GM23248 (cell line): ENCODE measurements at regions not wholly inside any gene's neighbourhood (a gene's known extent, or its start where the extent isn't known, plus 50 kb on each side); places are given as distances from the start of the nearest gene placed in this dataset.
"Not testable (repeated sequence)": the region's sequence is repeated elsewhere in the genome, so short reads cannot be mapped to it uniquely, and the experiment has no call there.

Experiments
- DNase-seq: peaks from one replicate; pipeline ENCODE4 v3.0.0-alpha.2; 2015
- H2AFZ ChIP-seq: fragments of 200-600 bp; sonication (generic); 2 replicates; pipeline ENCODE4 v1.6.1; 2016; ENCODE audit warnings: antibody characterized with exemption
- H3F3A ChIP-seq: fragments of 200-600 bp; sonication (generic); 2 replicates; pipeline ENCODE4 v1.6.1; 2016; ENCODE audit warnings: mild to moderate bottlenecking, antibody characterized with exemption, mixed run types; ENCODE audit not compliant: insufficient read depth
- H3K27ac ChIP-seq: fragments of 200-600 bp; sonication (generic); 2 replicates; pipeline ENCODE4 v1.5.1; 2016; ENCODE audit warnings: mild to moderate bottlenecking
- H3K27me3 ChIP-seq: fragments of 200-600 bp; sonication (generic); replicated peaks from 2 replicates; pipeline ENCODE4 v1.6.1; 2016; ENCODE audit warnings: mild to moderate bottlenecking; ENCODE audit not compliant: insufficient read depth
- H3K36me3 ChIP-seq: fragments of 200-600 bp; sonication (generic); 2 replicates; pipeline ENCODE4 v1.6.1; 2016; ENCODE audit warnings: low read depth, mild to moderate bottlenecking
- H3K4me1 ChIP-seq: fragments of 200-600 bp; sonication (generic); 2 replicates; pipeline ENCODE4 v1.6.1; 2016; ENCODE audit warnings: mild to moderate bottlenecking; ENCODE audit not compliant: insufficient read depth
- H3K4me2 ChIP-seq: fragments of 200-600 bp; sonication (generic); one replicate; pipeline ENCODE4 v1.6.1; 2016; ENCODE audit warnings: mild to moderate bottlenecking; ENCODE audit not compliant: unreplicated experiment
- H3K4me3 ChIP-seq: fragments of 200-600 bp; sonication (generic); 2 replicates; pipeline ENCODE4 v1.5.1; 2016; ENCODE audit warnings: mild to moderate bottlenecking
- H3K79me2 ChIP-seq: fragments of 200-600 bp; sonication (generic); 2 replicates; pipeline ENCODE4 v1.6.1; 2016; ENCODE audit warnings: mild to moderate bottlenecking; ENCODE audit not compliant: insufficient read depth
- H3K9ac ChIP-seq: fragments of 200-600 bp; sonication (generic); 2 replicates; pipeline ENCODE4 v1.6.1; 2016; ENCODE audit warnings: mild to moderate bottlenecking
- H3K9me2 ChIP-seq: fragments of 200-600 bp; sonication (generic); 2 replicates; pipeline ENCODE4 v1.6.1; 2016; ENCODE audit warnings: mixed run types, mild to moderate bottlenecking, moderate library complexity; ENCODE audit not compliant: insufficient read depth
- H3K9me3 ChIP-seq: fragments of 200-600 bp; sonication (generic); one replicate; pipeline ENCODE4 v1.6.1; 2017; ENCODE audit warnings: low read depth
- H4K20me1 ChIP-seq: fragments of 200-600 bp; sonication (generic); 2 replicates; pipeline ENCODE4 v1.6.0; 2016; ENCODE audit not compliant: insufficient read depth
- EZH2 ChIP-seq: fragments of 200-600 bp; sonication (generic); IDR thresholded peaks from 2 replicates; pipeline ENCODE4 v1.6.1; 2018; ENCODE audit warnings: antibody characterized with exemption, mild to moderate bottlenecking; ENCODE audit not compliant: insufficient read depth, poor library complexity, severe bottlenecking
- EZH2phosphoT487 ChIP-seq: fragments of 200-600 bp; sonication (generic); IDR thresholded peaks from 2 replicates; pipeline ENCODE4 v1.6.1; 2018; ENCODE audit warnings: antibody characterized with exemption, moderate library complexity, mild to moderate bottlenecking, low read depth; ENCODE audit not compliant: insufficient read depth
- WGBS, 2 experiments: methylation state at CpG; one replicate each; pipeline ENCODE4 v1.1.6; 2015 to 2017; ENCODE audit warnings: low lambda C conversion rate in 2 of 2, low coverage in 1 of 2; ENCODE audit errors: missing lambda C conversion rate in 2 of 2; 5-methylcytosine and 5-hydroxymethylcytosine counted together
- in situ Hi-C: fragments of 300-500 bp; cut with MboI; formaldehyde crosslinking; loops from 2 replicates; pipeline ENCODE4 v1.15.0; 2020

DNA sequence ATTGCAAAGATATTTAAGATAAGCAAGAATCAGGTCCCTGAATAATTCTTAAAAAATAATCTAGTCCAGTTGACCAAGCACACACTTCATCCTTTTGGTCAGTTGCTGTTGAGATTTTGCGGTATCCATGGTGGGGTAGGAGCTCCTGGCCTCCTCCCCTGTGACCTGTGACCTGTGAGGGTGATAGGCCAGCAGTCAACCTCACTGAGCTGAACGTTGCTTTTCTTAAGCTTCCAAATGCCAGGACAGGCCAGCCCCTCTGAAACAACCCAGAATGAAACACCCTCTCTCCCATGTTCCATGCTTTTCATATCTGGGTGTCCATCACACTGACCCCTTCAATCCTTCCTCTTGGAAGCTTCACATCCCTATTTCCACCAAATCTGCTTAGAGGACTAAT, 164.9 kb downstream of the THBS2 start:
- H3F3A ChIP-seq, result no peaks in the 10 kb centered on the region
- peaks cover 5% of the 10 kb centered on the region; the same call in 1 of the 2 replicates for H3K4me1 ChIP-seq
- TF ChIP-seq EZH2 (no peak), EZH2phosphoT487 (no peak)
- no peaks in the 10 kb centered on the region for H3K36me3 ChIP-seq
- no peak for DNase-seq
- H3K9me2 ChIP-seq, result no peaks in the 10 kb centered on the region
- no peak overlapping the region for H3K27ac ChIP-seq
- H4K20me1 ChIP-seq, result no peaks in the 10 kb centered on the region
- no peaks in the 10 kb centered on the region for H3K27me3 ChIP-seq
- in situ Hi-C loops, result no loop called here
- no peak overlapping the region for H3K4me3 ChIP-seq
- WGBS, 2 experiments, result 62 to 73% methylated on average over 2 of the region's 2 CpGs
- H3K4me2 ChIP-seq, result no peak overlapping the region
- no peak overlapping the region for H3K9ac ChIP-seq
- no peaks in the 10 kb centered on the region for H3K9me3 ChIP-seq
- H3K79me2 ChIP-seq, result no peaks in the 10 kb centered on the region
- no peak overlapping the region for H2AFZ ChIP-seq

DNA sequence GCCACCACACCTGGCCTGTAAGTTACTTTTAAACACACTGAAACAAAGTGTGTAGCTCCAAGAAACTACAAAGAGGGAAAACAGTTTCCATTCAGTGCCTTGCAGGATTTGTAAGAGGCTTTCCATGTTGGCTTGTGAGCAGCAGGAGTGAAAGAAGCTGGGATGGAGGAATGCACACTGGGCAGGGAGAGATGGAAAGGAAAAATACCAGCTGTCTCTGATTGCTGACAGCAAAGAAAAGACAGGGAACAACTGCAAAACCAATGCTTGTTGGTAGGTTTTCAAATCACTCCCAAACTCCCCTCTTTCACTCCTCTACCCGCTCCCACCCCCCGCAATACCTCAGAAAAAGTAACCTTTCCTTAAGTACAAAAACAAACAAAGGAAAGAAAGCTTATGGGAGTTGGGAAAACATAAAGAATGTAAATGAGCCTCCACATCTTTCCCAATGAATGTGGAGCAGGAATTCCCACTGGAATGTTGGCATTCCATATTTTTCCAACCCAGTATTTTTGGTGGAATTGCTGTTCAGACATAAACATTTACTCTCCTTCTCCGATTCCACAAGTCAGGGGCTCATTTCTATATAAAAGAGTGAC, 166.1 kb downstream of the THBS2 start:
- H3K27ac ChIP-seq, result no peak overlapping the region
- no peak for DNase-seq

DNA sequence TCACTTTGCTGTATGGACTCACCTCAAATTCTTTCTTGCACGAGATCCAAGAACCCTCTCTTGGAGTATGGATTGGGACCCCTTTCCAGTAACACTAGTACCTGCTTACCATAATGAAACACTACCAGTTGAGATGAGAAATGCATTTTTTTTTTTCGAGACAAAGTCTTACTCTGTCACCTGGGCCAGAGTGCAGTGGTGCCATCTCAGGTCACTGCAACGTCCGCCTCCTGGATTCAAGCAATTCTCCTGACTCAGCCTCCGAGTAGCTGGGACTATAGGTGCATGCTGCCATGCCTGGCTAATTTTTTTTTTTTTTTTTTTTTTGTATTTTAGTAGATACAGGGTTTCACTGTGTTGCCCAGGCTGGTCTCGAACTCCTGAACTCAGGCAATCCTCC, 167.0 kb downstream of the THBS2 start:
- H4K20me1 ChIP-seq, H3K27ac ChIP-seq, H3K4me3 ChIP-seq, H3K4me1 ChIP-seq, H3K27me3 ChIP-seq, H3K9me3 ChIP-seq, H2AFZ ChIP-seq, H3K36me3 ChIP-seq, DNase-seq, H3F3A ChIP-seq, H3K9ac ChIP-seq, H3K4me2 ChIP-seq, H3K9me2 ChIP-seq, in situ Hi-C loops, H3K79me2 ChIP-seq: not testable (repeated sequence)
- 72 to 73% methylated on average over 6 of the region's 6 CpGs for WGBS, 2 experiments

More for the DNA sequence above, 166.1 kb downstream of the THBS2 start:
- H3K79me2 ChIP-seq, result no peaks in the 10 kb centered on the region
- no peaks in the 10 kb centered on the region for H3K9me3 ChIP-seq
- no peaks in the 10 kb centered on the region for H3K27me3 ChIP-seq
- H3F3A ChIP-seq, result no peaks in the 10 kb centered on the region
- H3K4me1 ChIP-seq, result peaks cover 5% of the 10 kb centered on the region; the same call in 1 of the 2 replicates
- no peaks in the 10 kb centered on the region for H3K36me3 ChIP-seq
- whole genome bisulfite sequencing, 2 experiments, result 49 to 61% methylated on average over 3 of the region's 3 CpGs
- TF ChIP-seq EZH2 (no peak), EZH2phosphoT487 (no peak)
- no peaks in the 10 kb centered on the region for H4K20me1 ChIP-seq
- H3K9ac ChIP-seq, result no peak overlapping the region
- H3K4me3 ChIP-seq, result no peak overlapping the region
- no peaks in the 10 kb centered on the region for H3K9me2 ChIP-seq
- in situ Hi-C loops, result no loop called here
- H2AFZ ChIP-seq, result 0 out of 2 replicates have a peak overlapping the region, but pooled peaks have one; percentile 30
- no peak overlapping the region for H3K4me2 ChIP-seq

DNA sequence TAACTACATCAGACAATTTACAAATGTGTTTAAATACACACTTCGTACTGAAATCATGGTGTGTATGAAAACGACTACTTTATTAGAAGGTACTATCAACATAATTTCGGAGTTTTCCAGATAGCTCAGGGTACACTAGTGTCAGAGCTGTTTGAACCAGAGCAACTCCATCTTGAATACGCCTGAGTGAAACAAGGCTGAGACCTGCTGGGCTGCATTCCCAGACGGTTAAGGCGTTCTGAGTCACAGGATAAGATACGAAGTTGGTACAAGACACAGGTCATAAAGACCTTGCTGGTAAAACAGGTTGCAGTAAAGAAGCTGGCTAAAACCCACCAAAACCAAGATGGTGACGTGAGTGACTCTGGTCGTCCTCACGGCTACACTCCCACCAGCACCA, 167.6 kb downstream of the THBS2 start:
- H3K4me2 ChIP-seq, result no peak overlapping the region
- no peaks in the 10 kb centered on the region for H3K9me2 ChIP-seq
- H3K9ac ChIP-seq, result no peak overlapping the region
- H3F3A ChIP-seq, result no peaks in the 10 kb centered on the region
- no peak overlapping the region for H3K27ac ChIP-seq
- in situ Hi-C loops, result no loop called here
- no peaks in the 10 kb centered on the region for H3K79me2 ChIP-seq
- H3K27me3 ChIP-seq, result no peaks in the 10 kb centered on the region
- DNase-seq, result no peak
- H3K9me3 ChIP-seq, result no peaks in the 10 kb centered on the region
- no peak overlapping the region for H2AFZ ChIP-seq
- H3K36me3 ChIP-seq, result no peaks in the 10 kb centered on the region
- H4K20me1 ChIP-seq, result no peaks in the 10 kb centered on the region
- TF ChIP-seq EZH2phosphoT487 (no peak), EZH2 (no peak)
- H3K4me3 ChIP-seq, result no peak overlapping the region
- 89 to 92% methylated on average over 10 of the region's 10 CpGs for WGBS, 2 experiments
- peaks cover 5% of the 10 kb centered on the region; the same call in 1 of the 2 replicates for H3K4me1 ChIP-seq

DNA sequence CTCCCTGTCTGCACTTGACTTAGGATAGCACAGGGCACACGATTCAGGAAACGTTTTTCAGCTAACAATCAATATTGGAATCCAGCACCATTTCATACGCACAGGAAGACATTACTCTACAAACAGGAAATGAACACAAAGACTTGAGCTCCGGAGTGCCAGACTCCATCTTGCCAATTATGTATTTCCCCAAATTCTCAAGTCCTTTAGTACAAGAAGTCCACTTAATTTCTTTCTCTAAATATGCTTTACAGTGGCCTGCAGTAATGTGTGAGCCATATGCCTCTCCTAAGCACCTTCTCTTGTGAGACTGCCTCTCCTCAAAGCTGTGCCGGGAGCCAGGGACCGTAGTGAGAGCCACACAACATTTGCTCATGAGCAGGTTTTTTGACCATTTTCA, 168.2 kb downstream of the THBS2 start:
- Histone ChIP-seq H3K4me3 (no peak overlapping the region), H3K36me3 (no peaks in the 10 kb centered on the region), H3K9me3 (no peaks in the 10 kb centered on the region), H3K4me2 (no peak overlapping the region), H3K9ac (no peak overlapping the region), H3K27me3 (no peaks in the 10 kb centered on the region), H3K9me2 (no peaks in the 10 kb centered on the region), H3K79me2 (no peaks in the 10 kb centered on the region), H3K27ac (no peak overlapping the region), H3F3A (no peaks in the 10 kb centered on the region), H3K4me1 (peaks cover 5% of the 10 kb centered on the region; the same call in 1 of the 2 replicates), H2AFZ (no peak overlapping the region), H4K20me1 (no peaks in the 10 kb centered on the region)
- in situ Hi-C loops, result no loop called here
- WGBS, 2 experiments, result 79 to 88% methylated on average over 6 of the region's 6 CpGs
- DNase-seq, result no peak
- no peak for TF ChIP-seq EZH2phosphoT487
- TF ChIP-seq EZH2, result no peak

DNA sequence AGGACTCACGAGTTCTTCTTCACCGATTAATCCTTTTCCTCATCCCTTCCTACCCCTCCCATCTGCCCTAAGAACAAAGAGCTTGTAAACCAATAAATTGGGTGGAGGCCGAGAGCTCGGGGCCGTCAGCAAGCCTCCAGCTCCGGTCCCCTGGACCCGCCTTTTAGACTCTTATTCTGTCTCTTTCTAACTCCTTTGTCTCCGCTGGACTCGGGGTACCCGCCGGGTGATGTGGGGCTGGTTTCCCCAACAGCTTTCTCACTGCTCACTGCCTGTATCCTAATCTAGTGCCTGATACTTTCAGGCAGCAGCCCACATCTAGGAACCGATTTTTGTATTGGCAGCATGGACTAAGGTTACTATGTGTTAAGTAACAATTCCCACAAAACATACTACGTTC, 169.1 kb downstream of the THBS2 start:
- H3K9ac ChIP-seq, H3K79me2 ChIP-seq, H3K27ac ChIP-seq, H4K20me1 ChIP-seq, H3K9me2 ChIP-seq, H3K9me3 ChIP-seq, H3F3A ChIP-seq, H3K27me3 ChIP-seq, H3K4me2 ChIP-seq, H3K36me3 ChIP-seq, H2AFZ ChIP-seq, in situ Hi-C loops, H3K4me3 ChIP-seq, DNase-seq, H3K4me1 ChIP-seq: not testable (repeated sequence)
- 91 to 92% methylated on average over 13 of the region's 13 CpGs for WGBS, 2 experiments
